ENCODE measurements at regions not wholly inside any gene's neighbourhood (a gene's known extent, or its start where the extent isn't known, plus 50 kb on each side); places are given as distances from the start of the nearest gene placed in this dataset.

GRCh38 chr4:74632634-74633033 lies 161.7 kb downstream of the BTC start:
- Mint-ChIP-seq H3K36me3 (no peaks in the 10 kb centered on the region), H3K27ac (no peak overlapping the region), H3K9me3 (no peaks in the 10 kb centered on the region), H3K27me3 (ENCODE audit: low read depth) (no peaks in the 10 kb centered on the region; the same call in 1 of the 2 replicates), H3K4me3 (no peak overlapping the region), H3K4me1 (peaks cover 9% of the 10 kb centered on the region)
- POLR2A ChIA-PET, result no interaction called here
- ATAC-seq (no peak), DNase-seq (ENCODE audit: low spot score) (no peak)
- TF ChIP-seq FOXJ3 (CRISPR knock-in tag; IDR thresholded peaks at IDR 0.05; ENCODE audit: borderline replicate concordance) (no peak), RORB (CRISPR knock-in tag; IDR thresholded peaks at IDR 0.05) (no peak), E2F5 (CRISPR knock-in tag; IDR thresholded peaks at IDR 0.05) (no peak), ZBTB43 (CRISPR knock-in tag; IDR thresholded peaks at IDR 0.05) (no peak), E2F4 (CRISPR knock-in tag; IDR thresholded peaks at IDR 0.05; ENCODE audit: borderline replicate concordance, low read depth) (no peak), AR (CRISPR knock-in tag; IDR thresholded peaks at IDR 0.05) (no peak), ZNF512 (CRISPR knock-in tag; IDR thresholded peaks at IDR 0.05; ENCODE audit: borderline replicate concordance) (no peak), ZNF138 (CRISPR knock-in tag; conservative IDR thresholded peaks at IDR 0.05) (no peak), ELF4 (CRISPR knock-in tag; IDR thresholded peaks at IDR 0.05; ENCODE audit: low read depth) (no peak), IRF2 (CRISPR knock-in tag; IDR thresholded peaks at IDR 0.05; ENCODE audit: borderline replicate concordance, low read depth) (no peak), ZNF219 (CRISPR knock-in tag; IDR thresholded peaks at IDR 0.05; ENCODE audit: borderline replicate concordance) (no peak), OVOL2 (CRISPR knock-in tag; IDR thresholded peaks at IDR 0.05; ENCODE audit: borderline replicate concordance) (no peak), ESRRA (CRISPR knock-in tag; IDR thresholded peaks at IDR 0.05; ENCODE audit: borderline replicate concordance) (no peak), CDX4 (CRISPR knock-in tag; IDR thresholded peaks at IDR 0.05; ENCODE audit: borderline replicate concordance) (no peak), ZNF232 (CRISPR knock-in tag; IDR thresholded peaks at IDR 0.05) (no peak)
- CTCF ChIA-PET, result no interaction called here

GRCh38 chr4:74635074-74635473 lies 159.2 kb downstream of the BTC start:
- Mint-ChIP-seq H3K27ac (no peak overlapping the region), H3K36me3 (no peaks in the 10 kb centered on the region), H3K4me3 (no peak overlapping the region), H3K27me3 (ENCODE audit: low read depth) (no peaks in the 10 kb centered on the region; the same call in 1 of the 2 replicates), H3K4me1 (peaks cover 9% of the 10 kb centered on the region), H3K9me3 (no peaks in the 10 kb centered on the region)
- no peak for DNase-seq (ENCODE audit: low spot score)
- ChIA-PET CTCF (no interaction called here), POLR2A (no interaction called here)
- no peak for ATAC-seq
- no peak for TF ChIP-seq MLX (CRISPR knock-in tag; IDR thresholded peaks at IDR 0.05)
- TF ChIP-seq E2F5 (CRISPR knock-in tag; IDR thresholded peaks at IDR 0.05), result no peak
- no peak for TF ChIP-seq ZNF396 (CRISPR knock-in tag; IDR thresholded peaks at IDR 0.05; ENCODE audit: borderline replicate concordance)
- TF ChIP-seq USF2 (CRISPR knock-in tag; IDR thresholded peaks at IDR 0.05), result no peak
- TF ChIP-seq ZBTB21 (CRISPR knock-in tag; IDR thresholded peaks at IDR 0.05; ENCODE audit: borderline replicate concordance), result no peak
